ENCODE measurements at regions not wholly inside any gene's neighbourhood (a gene's known extent, or its start where the extent isn't known, plus 50 kb on each side); places are given as distances from the start of the nearest gene placed in this dataset.
"Not testable (repeated sequence)": the region's sequence is repeated elsewhere in the genome, so short reads cannot be mapped to it uniquely, and the experiment has no call there.

- DNase-seq, result no peak
These were observed 397.5 kb upstream of the PRKCQ start for GRCh38 chr10:6977398-6978186.

- no peak for DNase-seq
These were observed 393.8 kb upstream of the PRKCQ start for GRCh38 chr10:6973899-6974298.

GRCh38 chr10:6972226-6972625, 392.1 kb upstream of the PRKCQ start:
- DNase-seq, result no peak

- no peak for DNase-seq
These were observed 389.6 kb upstream of the PRKCQ start for GRCh38 chr10:6969659-6970058.

- no peak for DNase-seq
These were observed 384.5 kb upstream of the PRKCQ start for GRCh38 chr10:6964543-6964942.

- DNase-seq, result no peak
These were observed 382.5 kb upstream of the PRKCQ start for GRCh38 chr10:6962576-6962975.

- DNase-seq, result no peak
These were observed 378.6 kb upstream of the PRKCQ start for GRCh38 chr10:6958711-6959110.

GRCh38 chr10:6958254-6958653, 378.2 kb upstream of the PRKCQ start:
- peak; percentile 18 for DNase-seq

- DNase-seq, result no peak
These were observed 377.8 kb upstream of the PRKCQ start for GRCh38 chr10:6957851-6958250.

- DNase-seq, result no peak
These were observed 376.5 kb upstream of the PRKCQ start for GRCh38 chr10:6956562-6956961.

GRCh38 chr10:6953271-6953801, 373.3 kb upstream of the PRKCQ start:
- no peak for DNase-seq

- DNase-seq, result no peak
These were observed 371.7 kb upstream of the PRKCQ start for GRCh38 chr10:6951732-6952131.

GRCh38 chr10:6950133-6950532, 370.1 kb upstream of the PRKCQ start:
- DNase-seq, result no peak

GRCh38 chr10:6944436-6944835, 364.4 kb upstream of the PRKCQ start:
- no peak for DNase-seq

GRCh38 chr10:6938384-6938783, 358.3 kb upstream of the PRKCQ start:
- DNase-seq, result no peak

GRCh38 chr10:6936931-6937330, 356.9 kb upstream of the PRKCQ start:
- no peak for DNase-seq

GRCh38 chr10:6929148-6929830, 349.2 kb upstream of the PRKCQ start:
- DNase-seq, result peak; percentile 92

- DNase-seq, result no peak
These were observed 348.5 kb upstream of the PRKCQ start for GRCh38 chr10:6928586-6928985.

GRCh38 chr10:6926971-6927370, 346.9 kb upstream of the PRKCQ start:
- DNase-seq, result peak; percentile 18

- DNase-seq, result no peak
These were observed 345.1 kb upstream of the PRKCQ start for GRCh38 chr10:6925146-6925545.

- no peak for DNase-seq
These were observed 344.1 kb upstream of the PRKCQ start for GRCh38 chr10:6924166-6924565.

GRCh38 chr10:6921026-6921425, 340.9 kb upstream of the PRKCQ start:
- DNase-seq, result not testable (repeated sequence)

- peak; percentile 88 for DNase-seq
These were observed 340.3 kb upstream of the PRKCQ start for GRCh38 chr10:6920072-6921019.
